ENCODE measurements at regions not wholly inside any gene's neighbourhood (a gene's known extent, or its start where the extent isn't known, plus 50 kb on each side); places are given as distances from the start of the nearest gene placed in this dataset.

DNA sequence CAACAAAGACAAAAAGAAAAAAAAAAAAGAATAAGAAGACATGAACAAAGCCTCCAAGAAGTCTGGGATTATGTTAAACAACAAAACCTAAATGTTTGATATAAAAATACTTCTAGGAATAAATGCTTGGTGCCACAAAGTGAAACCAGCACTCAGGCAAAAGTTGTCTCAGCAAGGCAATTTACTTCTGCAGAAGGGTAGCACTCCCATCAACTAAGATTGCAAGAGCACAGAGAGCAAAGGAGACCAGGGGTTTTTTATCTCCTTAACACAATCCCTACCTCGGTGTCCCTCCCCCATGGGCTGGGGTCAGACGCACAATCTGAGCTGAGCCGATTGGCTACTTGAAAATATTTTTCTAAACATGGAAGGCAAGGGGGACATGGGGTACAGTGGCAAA, 381.3 kb upstream of the SLC24A2 start (continued):
- TF ChIP-seq, protein P1, sequence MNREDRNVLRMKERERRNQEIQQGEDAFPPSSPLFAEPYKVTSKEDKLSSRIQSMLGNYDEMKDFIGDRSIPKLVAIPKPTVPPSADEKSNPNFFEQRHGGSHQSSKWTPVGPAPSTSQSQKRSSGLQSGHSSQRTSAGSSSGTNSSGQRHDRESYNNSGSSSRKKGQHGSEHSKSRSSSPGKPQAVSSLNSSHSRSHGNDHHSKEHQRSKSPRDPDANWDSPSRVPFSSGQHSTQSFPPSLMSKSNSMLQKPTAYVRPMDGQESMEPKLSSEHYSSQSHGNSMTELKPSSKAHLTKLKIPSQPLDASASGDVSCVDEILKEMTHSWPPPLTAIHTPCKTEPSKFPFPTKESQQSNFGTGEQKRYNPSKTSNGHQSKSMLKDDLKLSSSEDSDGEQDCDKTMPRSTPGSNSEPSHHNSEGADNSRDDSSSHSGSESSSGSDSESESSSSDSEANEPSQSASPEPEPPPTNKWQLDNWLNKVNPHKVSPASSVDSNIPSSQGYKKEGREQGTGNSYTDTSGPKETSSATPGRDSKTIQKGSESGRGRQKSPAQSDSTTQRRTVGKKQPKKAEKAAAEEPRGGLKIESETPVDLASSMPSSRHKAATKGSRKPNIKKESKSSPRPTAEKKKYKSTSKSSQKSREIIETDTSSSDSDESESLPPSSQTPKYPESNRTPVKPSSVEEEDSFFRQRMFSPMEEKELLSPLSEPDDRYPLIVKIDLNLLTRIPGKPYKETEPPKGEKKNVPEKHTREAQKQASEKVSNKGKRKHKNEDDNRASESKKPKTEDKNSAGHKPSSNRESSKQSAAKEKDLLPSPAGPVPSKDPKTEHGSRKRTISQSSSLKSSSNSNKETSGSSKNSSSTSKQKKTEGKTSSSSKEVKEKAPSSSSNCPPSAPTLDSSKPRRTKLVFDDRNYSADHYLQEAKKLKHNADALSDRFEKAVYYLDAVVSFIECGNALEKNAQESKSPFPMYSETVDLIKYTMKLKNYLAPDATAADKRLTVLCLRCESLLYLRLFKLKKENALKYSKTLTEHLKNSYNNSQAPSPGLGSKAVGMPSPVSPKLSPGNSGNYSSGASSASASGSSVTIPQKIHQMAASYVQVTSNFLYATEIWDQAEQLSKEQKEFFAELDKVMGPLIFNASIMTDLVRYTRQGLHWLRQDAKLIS (CRISPR knock-in tag; IDR thresholded peaks at IDR 0.05; ENCODE audit: borderline replicate concordance): no peak

DNA sequence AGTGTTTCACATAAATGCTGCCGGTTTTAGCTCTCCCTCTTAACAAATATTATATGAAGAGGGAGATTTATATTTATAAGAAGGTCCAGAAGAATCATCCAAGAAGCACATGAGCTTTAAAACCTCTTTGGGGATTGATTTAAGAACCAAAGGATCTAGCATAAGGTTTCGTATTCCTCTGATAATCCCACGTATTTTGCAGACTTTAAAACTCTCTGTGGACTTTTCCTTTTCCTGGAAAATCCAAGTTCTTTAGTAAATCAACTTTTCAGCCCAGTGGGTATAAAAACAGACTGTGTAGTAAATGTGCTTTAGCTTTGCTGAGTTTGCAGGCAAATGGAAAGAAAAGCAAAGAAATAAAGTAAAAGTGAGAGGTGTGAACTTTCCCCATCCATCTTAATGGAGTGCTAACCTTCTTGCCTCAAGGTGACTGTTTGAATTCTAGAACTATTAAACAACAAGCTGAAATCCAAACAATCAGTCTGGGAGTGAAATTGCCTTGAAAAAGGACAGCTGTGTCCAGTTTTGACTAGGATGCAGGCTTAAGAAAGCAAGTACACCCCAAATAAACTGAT, 363.4 kb upstream of the SLC24A2 start:
- Mint-ChIP-seq H3K27ac (no peak overlapping the region), H3K4me1 (no peaks in the 10 kb centered on the region; the same call in 1 of the 2 replicates), H3K36me3 (no peaks in the 10 kb centered on the region), H3K4me3 (no peak overlapping the region), H3K9me3 (no peaks in the 10 kb centered on the region), H3K27me3 (ENCODE audit: low read depth) (no peaks in the 10 kb centered on the region)
- TF ChIP-seq, protein P2, sequence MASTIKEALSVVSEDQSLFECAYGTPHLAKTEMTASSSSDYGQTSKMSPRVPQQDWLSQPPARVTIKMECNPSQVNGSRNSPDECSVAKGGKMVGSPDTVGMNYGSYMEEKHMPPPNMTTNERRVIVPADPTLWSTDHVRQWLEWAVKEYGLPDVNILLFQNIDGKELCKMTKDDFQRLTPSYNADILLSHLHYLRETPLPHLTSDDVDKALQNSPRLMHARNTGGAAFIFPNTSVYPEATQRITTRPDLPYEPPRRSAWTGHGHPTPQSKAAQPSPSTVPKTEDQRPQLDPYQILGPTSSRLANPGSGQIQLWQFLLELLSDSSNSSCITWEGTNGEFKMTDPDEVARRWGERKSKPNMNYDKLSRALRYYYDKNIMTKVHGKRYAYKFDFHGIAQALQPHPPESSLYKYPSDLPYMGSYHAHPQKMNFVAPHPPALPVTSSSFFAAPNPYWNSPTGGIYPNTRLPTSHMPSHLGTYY (CRISPR knock-in tag; IDR thresholded peaks at IDR 0.05): no peak
- TF ChIP-seq, protein P3, sequence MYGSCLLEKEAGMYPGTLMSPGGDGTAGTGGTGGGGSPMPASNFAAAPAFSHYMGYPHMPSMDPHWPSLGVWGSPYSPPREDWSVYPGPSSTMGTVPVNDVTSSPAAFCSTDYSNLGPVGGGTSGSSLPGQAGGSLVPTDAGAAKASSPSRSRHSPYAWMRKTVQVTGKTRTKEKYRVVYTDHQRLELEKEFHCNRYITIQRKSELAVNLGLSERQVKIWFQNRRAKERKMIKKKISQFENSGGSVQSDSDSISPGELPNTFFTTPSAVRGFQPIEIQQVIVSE (CRISPR knock-in tag; IDR thresholded peaks at IDR 0.05; ENCODE audit: borderline replicate concordance): no peak
- TF ChIP-seq FOXJ3 (CRISPR knock-in tag; IDR thresholded peaks at IDR 0.05; ENCODE audit: borderline replicate concordance) (no peak), JUN (CRISPR knock-in tag; IDR thresholded peaks at IDR 0.05) (no peak)
- TF ChIP-seq, protein P4, sequence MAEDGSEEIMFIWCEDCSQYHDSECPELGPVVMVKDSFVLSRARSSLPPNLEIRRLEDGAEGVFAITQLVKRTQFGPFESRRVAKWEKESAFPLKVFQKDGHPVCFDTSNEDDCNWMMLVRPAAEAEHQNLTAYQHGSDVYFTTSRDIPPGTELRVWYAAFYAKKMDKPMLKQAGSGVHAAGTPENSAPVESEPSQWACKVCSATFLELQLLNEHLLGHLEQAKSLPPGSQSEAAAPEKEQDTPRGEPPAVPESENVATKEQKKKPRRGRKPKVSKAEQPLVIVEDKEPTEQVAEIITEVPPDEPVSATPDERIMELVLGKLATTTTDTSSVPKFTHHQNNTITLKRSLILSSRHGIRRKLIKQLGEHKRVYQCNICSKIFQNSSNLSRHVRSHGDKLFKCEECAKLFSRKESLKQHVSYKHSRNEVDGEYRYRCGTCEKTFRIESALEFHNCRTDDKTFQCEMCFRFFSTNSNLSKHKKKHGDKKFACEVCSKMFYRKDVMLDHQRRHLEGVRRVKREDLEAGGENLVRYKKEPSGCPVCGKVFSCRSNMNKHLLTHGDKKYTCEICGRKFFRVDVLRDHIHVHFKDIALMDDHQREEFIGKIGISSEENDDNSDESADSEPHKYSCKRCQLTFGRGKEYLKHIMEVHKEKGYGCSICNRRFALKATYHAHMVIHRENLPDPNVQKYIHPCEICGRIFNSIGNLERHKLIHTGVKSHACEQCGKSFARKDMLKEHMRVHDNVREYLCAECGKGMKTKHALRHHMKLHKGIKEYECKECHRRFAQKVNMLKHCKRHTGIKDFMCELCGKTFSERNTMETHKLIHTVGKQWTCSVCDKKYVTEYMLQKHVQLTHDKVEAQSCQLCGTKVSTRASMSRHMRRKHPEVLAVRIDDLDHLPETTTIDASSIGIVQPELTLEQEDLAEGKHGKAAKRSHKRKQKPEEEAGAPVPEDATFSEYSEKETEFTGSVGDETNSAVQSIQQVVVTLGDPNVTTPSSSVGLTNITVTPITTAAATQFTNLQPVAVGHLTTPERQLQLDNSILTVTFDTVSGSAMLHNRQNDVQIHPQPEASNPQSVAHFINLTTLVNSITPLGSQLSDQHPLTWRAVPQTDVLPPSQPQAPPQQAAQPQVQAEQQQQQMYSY (CRISPR knock-in tag; IDR thresholded peaks at IDR 0.05): no peak
- TF ChIP-seq, protein P5, sequence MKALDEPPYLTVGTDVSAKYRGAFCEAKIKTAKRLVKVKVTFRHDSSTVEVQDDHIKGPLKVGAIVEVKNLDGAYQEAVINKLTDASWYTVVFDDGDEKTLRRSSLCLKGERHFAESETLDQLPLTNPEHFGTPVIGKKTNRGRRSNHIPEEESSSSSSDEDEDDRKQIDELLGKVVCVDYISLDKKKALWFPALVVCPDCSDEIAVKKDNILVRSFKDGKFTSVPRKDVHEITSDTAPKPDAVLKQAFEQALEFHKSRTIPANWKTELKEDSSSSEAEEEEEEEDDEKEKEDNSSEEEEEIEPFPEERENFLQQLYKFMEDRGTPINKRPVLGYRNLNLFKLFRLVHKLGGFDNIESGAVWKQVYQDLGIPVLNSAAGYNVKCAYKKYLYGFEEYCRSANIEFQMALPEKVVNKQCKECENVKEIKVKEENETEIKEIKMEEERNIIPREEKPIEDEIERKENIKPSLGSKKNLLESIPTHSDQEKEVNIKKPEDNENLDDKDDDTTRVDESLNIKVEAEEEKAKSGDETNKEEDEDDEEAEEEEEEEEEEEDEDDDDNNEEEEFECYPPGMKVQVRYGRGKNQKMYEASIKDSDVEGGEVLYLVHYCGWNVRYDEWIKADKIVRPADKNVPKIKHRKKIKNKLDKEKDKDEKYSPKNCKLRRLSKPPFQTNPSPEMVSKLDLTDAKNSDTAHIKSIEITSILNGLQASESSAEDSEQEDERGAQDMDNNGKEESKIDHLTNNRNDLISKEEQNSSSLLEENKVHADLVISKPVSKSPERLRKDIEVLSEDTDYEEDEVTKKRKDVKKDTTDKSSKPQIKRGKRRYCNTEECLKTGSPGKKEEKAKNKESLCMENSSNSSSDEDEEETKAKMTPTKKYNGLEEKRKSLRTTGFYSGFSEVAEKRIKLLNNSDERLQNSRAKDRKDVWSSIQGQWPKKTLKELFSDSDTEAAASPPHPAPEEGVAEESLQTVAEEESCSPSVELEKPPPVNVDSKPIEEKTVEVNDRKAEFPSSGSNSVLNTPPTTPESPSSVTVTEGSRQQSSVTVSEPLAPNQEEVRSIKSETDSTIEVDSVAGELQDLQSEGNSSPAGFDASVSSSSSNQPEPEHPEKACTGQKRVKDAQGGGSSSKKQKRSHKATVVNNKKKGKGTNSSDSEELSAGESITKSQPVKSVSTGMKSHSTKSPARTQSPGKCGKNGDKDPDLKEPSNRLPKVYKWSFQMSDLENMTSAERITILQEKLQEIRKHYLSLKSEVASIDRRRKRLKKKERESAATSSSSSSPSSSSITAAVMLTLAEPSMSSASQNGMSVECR (CRISPR knock-in tag; IDR thresholded peaks at IDR 0.05; ENCODE audit: borderline replicate concordance): no peak
- CTCF ChIA-PET: no interaction called here
- DNase-seq (ENCODE audit: low spot score): no peak
- ATAC-seq: no peak
- POLR2A ChIA-PET: no interaction called here

DNA sequence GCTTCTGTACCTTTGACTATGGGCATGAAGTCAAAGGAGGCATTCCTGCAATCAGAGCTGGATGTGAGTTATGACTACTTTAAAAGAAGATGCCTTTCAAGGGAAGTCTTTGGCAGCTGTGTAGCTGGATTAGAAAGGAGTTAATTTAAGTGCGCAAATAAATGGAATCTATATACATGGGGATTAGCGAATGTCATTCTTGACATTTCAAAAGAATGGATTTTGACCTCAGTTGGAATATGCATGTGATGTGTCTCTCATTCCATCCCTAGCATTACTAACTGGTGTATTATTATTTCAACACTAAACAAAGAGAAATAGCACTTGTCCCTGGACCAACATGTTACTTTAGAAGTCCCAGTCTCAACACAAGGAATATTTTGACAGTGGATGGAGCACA, 359.6 kb upstream of the SLC24A2 start:
- H3K27ac Mint-ChIP-seq: no peak overlapping the region
- H3K27me3 Mint-ChIP-seq (ENCODE audit: low read depth): no peaks in the 10 kb centered on the region
- DNase-seq (ENCODE audit: low spot score): no peak
- no peaks in the 10 kb centered on the region for H3K9me3 Mint-ChIP-seq
- no peaks in the 10 kb centered on the region for H3K36me3 Mint-ChIP-seq
- ChIA-PET CTCF (no interaction called here), POLR2A (no interaction called here)
- peaks cover 2% of the 10 kb centered on the region; the same call in 1 of the 2 replicates for H3K4me1 Mint-ChIP-seq
- H3K4me3 Mint-ChIP-seq: no peak overlapping the region
- no peak for ATAC-seq
- no peak for TF ChIP-seq NR3C1 (CRISPR knock-in tag; conservative IDR thresholded peaks at IDR 0.05; ENCODE audit: low read depth)
- TF ChIP-seq OVOL2 (CRISPR knock-in tag; IDR thresholded peaks at IDR 0.05; ENCODE audit: borderline replicate concordance): no peak
- no peak for TF ChIP-seq TEAD4 (CRISPR knock-in tag; IDR thresholded peaks at IDR 0.05)
- TF ChIP-seq IRF2 (CRISPR knock-in tag; IDR thresholded peaks at IDR 0.05; ENCODE audit: borderline replicate concordance, low read depth): no peak
- no peak for TF ChIP-seq ZNF263 (CRISPR knock-in tag; IDR thresholded peaks at IDR 0.05; ENCODE audit: low read depth)
- TF ChIP-seq FOXP1 (CRISPR knock-in tag; IDR thresholded peaks at IDR 0.05; ENCODE audit: borderline replicate concordance): no peak
- TF ChIP-seq, protein P6, sequence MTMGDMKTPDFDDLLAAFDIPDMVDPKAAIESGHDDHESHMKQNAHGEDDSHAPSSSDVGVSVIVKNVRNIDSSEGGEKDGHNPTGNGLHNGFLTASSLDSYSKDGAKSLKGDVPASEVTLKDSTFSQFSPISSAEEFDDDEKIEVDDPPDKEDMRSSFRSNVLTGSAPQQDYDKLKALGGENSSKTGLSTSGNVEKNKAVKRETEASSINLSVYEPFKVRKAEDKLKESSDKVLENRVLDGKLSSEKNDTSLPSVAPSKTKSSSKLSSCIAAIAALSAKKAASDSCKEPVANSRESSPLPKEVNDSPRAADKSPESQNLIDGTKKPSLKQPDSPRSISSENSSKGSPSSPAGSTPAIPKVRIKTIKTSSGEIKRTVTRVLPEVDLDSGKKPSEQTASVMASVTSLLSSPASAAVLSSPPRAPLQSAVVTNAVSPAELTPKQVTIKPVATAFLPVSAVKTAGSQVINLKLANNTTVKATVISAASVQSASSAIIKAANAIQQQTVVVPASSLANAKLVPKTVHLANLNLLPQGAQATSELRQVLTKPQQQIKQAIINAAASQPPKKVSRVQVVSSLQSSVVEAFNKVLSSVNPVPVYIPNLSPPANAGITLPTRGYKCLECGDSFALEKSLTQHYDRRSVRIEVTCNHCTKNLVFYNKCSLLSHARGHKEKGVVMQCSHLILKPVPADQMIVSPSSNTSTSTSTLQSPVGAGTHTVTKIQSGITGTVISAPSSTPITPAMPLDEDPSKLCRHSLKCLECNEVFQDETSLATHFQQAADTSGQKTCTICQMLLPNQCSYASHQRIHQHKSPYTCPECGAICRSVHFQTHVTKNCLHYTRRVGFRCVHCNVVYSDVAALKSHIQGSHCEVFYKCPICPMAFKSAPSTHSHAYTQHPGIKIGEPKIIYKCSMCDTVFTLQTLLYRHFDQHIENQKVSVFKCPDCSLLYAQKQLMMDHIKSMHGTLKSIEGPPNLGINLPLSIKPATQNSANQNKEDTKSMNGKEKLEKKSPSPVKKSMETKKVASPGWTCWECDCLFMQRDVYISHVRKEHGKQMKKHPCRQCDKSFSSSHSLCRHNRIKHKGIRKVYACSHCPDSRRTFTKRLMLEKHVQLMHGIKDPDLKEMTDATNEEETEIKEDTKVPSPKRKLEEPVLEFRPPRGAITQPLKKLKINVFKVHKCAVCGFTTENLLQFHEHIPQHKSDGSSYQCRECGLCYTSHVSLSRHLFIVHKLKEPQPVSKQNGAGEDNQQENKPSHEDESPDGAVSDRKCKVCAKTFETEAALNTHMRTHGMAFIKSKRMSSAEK (CRISPR knock-in tag; IDR thresholded peaks at IDR 0.05; ENCODE audit: borderline replicate concordance): no peak
